Endodermal cell (in vitro differentiated cells): ENCODE measurements at regions not wholly inside any gene's neighbourhood (a gene's known extent, or its start where the extent isn't known, plus 50 kb on each side); places are given as distances from the start of the nearest gene placed in this dataset.
"Not testable (repeated sequence)": the region's sequence is repeated elsewhere in the genome, so short reads cannot be mapped to it uniquely, and the experiment has no call there.

Experiments used
- DNase-seq: peaks from one replicate; pipeline ENCODE4 v3.0.0-alpha.2; 2017
- H3K27ac ChIP-seq: 2 replicates; pipeline ENCODE4 v1.5.1; 2013; ENCODE audit warnings: mild to moderate bottlenecking, low read depth, low read length, moderate library complexity
- H3K27me3 ChIP-seq: 2 replicates; pipeline ENCODE4 v1.6.1; 2013; ENCODE audit warnings: mild to moderate bottlenecking, low read length, moderate library complexity; ENCODE audit not compliant: insufficient read depth, control insufficient read depth, poor library complexity, severe bottlenecking
- H3K36me3 ChIP-seq: 2 replicates; pipeline ENCODE4 v1.7.0; 2013; ENCODE audit warnings: mild to moderate bottlenecking, low read length, moderate library complexity; ENCODE audit not compliant: control insufficient read depth, insufficient read depth
- H3K4me1 ChIP-seq: one replicate; pipeline ENCODE4 v1.7.0; 2013; ENCODE audit warnings: low read length; ENCODE audit not compliant: control insufficient read depth, insufficient read depth
- H3K4me3 ChIP-seq: 2 replicates; pipeline ENCODE4 v1.5.1; 2013; ENCODE audit warnings: mild to moderate bottlenecking, low read length, moderate library complexity
- H3K9ac ChIP-seq: 2 replicates; pipeline ENCODE4 v1.6.1; 2013; ENCODE audit warnings: mild to moderate bottlenecking, low read length, moderate library complexity; ENCODE audit not compliant: poor library complexity, severe bottlenecking; ENCODE audit errors: extremely low read depth
- H3K9me3 ChIP-seq: 2 replicates; pipeline ENCODE4 v1.6.1; 2013; ENCODE audit warnings: mild to moderate bottlenecking, low read length, moderate library complexity; ENCODE audit not compliant: control insufficient read depth
- H3K27ac Mint-ChIP-seq: 2 replicates; pipeline ENCODE4 v1.8.0; 2020; ENCODE audit warnings: mixed read lengths
- H3K27me3 Mint-ChIP-seq: 2 replicates; pipeline ENCODE4 v1.8.0; 2021; ENCODE audit warnings: mild to moderate bottlenecking, mixed read lengths; ENCODE audit not compliant: insufficient read depth
- H3K36me3 Mint-ChIP-seq: 2 replicates; pipeline ENCODE4 v1.8.0; 2020; ENCODE audit warnings: low read depth, mixed read lengths
- H3K4me1 Mint-ChIP-seq: 2 replicates; pipeline ENCODE4 v1.8.0; 2020; ENCODE audit warnings: mixed read lengths
- H3K4me3 Mint-ChIP-seq: 2 replicates; pipeline ENCODE4 v1.8.0; 2020; ENCODE audit warnings: mild to moderate bottlenecking, moderate library complexity, mixed read lengths
- H3K9me3 Mint-ChIP-seq: 2 replicates; pipeline ENCODE4 v1.8.0; 2020; ENCODE audit warnings: mild to moderate bottlenecking, mixed read lengths
- CTCF ChIP-seq: fragments of 200-600 bp; sonication (generic); conservative IDR thresholded peaks from 2 replicates; pipeline ENCODE4 v1.5.0; 2021; ENCODE audit warnings: antibody characterized with exemption, mild to moderate bottlenecking
- WGBS, 2 experiments: methylation state at CpG; one replicate each; pipeline versions ENCODE4 v1.1.5 to v1.1.7; 2013; ENCODE audit warnings: missing lambda C conversion rate in 2 of 2, mixed read lengths in 1 of 2; ENCODE audit not compliant: insufficient coverage in 1 of 2, insufficient read length in 1 of 2; 5-methylcytosine and 5-hydroxymethylcytosine counted together

GRCh38 chr6:93177438-93177837, 241.9 kb downstream of the EPHA7 start:
- Histone ChIP-seq H3K9ac (no peak overlapping the region), H3K27ac (no peak overlapping the region), H3K4me1 (no peaks in the 10 kb centered on the region), H3K4me3 (no peak overlapping the region), H3K9me3 (no peaks in the 10 kb centered on the region), H3K27me3 (peaks cover 59% of the 10 kb centered on the region), H3K36me3 (no peaks in the 10 kb centered on the region)
- peaks cover 66% of the 10 kb centered on the region for H3K27me3 Mint-ChIP-seq
- WGBS, 2 experiments, result 74 to 75% methylated on average over 1 to 3 of the region's 3 CpGs
- peaks cover 4% of the 10 kb centered on the region for H3K9me3 Mint-ChIP-seq
- H3K36me3 Mint-ChIP-seq, result no peaks in the 10 kb centered on the region
- H3K27ac Mint-ChIP-seq, result no peak overlapping the region
- no peak overlapping the region for H3K4me3 Mint-ChIP-seq
- DNase-seq, result no peak
- TF ChIP-seq CTCF, result no peak
- H3K4me1 Mint-ChIP-seq, result peaks cover 27% of the 10 kb centered on the region

- peaks cover 60% of the 10 kb centered on the region for H3K27me3 Mint-ChIP-seq
- H3K9me3 ChIP-seq, result no peaks in the 10 kb centered on the region
- TF ChIP-seq CTCF, result no peak
- H3K4me1 Mint-ChIP-seq, result peaks cover 27% of the 10 kb centered on the region
- H3K27me3 ChIP-seq, result peaks cover 55% of the 10 kb centered on the region
- H3K9ac ChIP-seq, result no peak overlapping the region
- H3K27ac ChIP-seq, result no peak overlapping the region
- H3K36me3 ChIP-seq, result no peaks in the 10 kb centered on the region
- no peak overlapping the region for H3K4me3 ChIP-seq
- no peak for DNase-seq
- no peaks in the 10 kb centered on the region for H3K4me1 ChIP-seq
- H3K9me3 Mint-ChIP-seq, result no peaks in the 10 kb centered on the region
- H3K36me3 Mint-ChIP-seq, result no peaks in the 10 kb centered on the region
- H3K27ac Mint-ChIP-seq, result no peak overlapping the region
- 89% methylated on average over 1 of the region's 1 CpG; no CpG with 5 or more reads in 1 of the 2 experiments for WGBS, 2 experiments
- no peak overlapping the region for H3K4me3 Mint-ChIP-seq
Observed at GRCh38 chr6:93176070-93176469, 243.3 kb downstream of the EPHA7 start.

- not testable (repeated sequence) for H3K4me1 ChIP-seq, H3K4me3 Mint-ChIP-seq, H3K4me3 ChIP-seq, H3K36me3 ChIP-seq, DNase-seq, H3K9me3 ChIP-seq, H3K27ac Mint-ChIP-seq, H3K9ac ChIP-seq, H3K27ac ChIP-seq, H3K36me3 Mint-ChIP-seq, H3K9me3 Mint-ChIP-seq
- H3K4me1 Mint-ChIP-seq, result peaks cover 27% of the 10 kb centered on the region
- WGBS, 2 experiments, result 55 to 71% methylated on average over 3 to 4 of the region's 10 CpGs
- H3K27me3 Mint-ChIP-seq, result peaks cover 36% of the 10 kb centered on the region
- H3K27me3 ChIP-seq, result peaks cover 31% of the 10 kb centered on the region
Observed at GRCh38 chr6:93173573-93173972, 245.8 kb downstream of the EPHA7 start.

- Histone ChIP-seq H3K36me3 (no peaks in the 10 kb centered on the region), H3K9me3 (no peaks in the 10 kb centered on the region), H3K9ac (no peak overlapping the region), H3K27me3 (no peaks in the 10 kb centered on the region), H3K4me1 (no peaks in the 10 kb centered on the region), H3K4me3 (no peak overlapping the region), H3K27ac (no peak overlapping the region)
- TF ChIP-seq CTCF, result no peak
- WGBS, 2 experiments, result 94 to 100% methylated on average over 2 to 3 of the region's 3 CpGs
- no peak overlapping the region for H3K4me3 Mint-ChIP-seq
- DNase-seq, result no peak
- no peak overlapping the region for H3K27ac Mint-ChIP-seq
- no peaks in the 10 kb centered on the region for H3K27me3 Mint-ChIP-seq
- H3K36me3 Mint-ChIP-seq, result no peaks in the 10 kb centered on the region
- no peaks in the 10 kb centered on the region for H3K4me1 Mint-ChIP-seq
- no peaks in the 10 kb centered on the region for H3K9me3 Mint-ChIP-seq
Observed at GRCh38 chr6:93165850-93166430, 253.4 kb downstream of the EPHA7 start.
